Endodermal cell (in vitro differentiated cells): ENCODE measurements at regions not wholly inside any gene's neighbourhood (a gene's known extent, or its start where the extent isn't known, plus 50 kb on each side); places are given as distances from the start of the nearest gene placed in this dataset.

Experiments
- DNase-seq: peaks from one replicate; pipeline ENCODE4 v3.0.0-alpha.2; 2017
- H3K27ac ChIP-seq: 2 replicates; pipeline ENCODE4 v1.5.1; 2013; ENCODE audit warnings: mild to moderate bottlenecking, low read depth, low read length, moderate library complexity
- H3K27me3 ChIP-seq: 2 replicates; pipeline ENCODE4 v1.6.1; 2013; ENCODE audit warnings: mild to moderate bottlenecking, low read length, moderate library complexity; ENCODE audit not compliant: insufficient read depth, control insufficient read depth, poor library complexity, severe bottlenecking
- H3K36me3 ChIP-seq: 2 replicates; pipeline ENCODE4 v1.7.0; 2013; ENCODE audit warnings: mild to moderate bottlenecking, low read length, moderate library complexity; ENCODE audit not compliant: control insufficient read depth, insufficient read depth
- H3K4me1 ChIP-seq: one replicate; pipeline ENCODE4 v1.7.0; 2013; ENCODE audit warnings: low read length; ENCODE audit not compliant: control insufficient read depth, insufficient read depth
- H3K4me3 ChIP-seq: 2 replicates; pipeline ENCODE4 v1.5.1; 2013; ENCODE audit warnings: mild to moderate bottlenecking, low read length, moderate library complexity
- H3K9ac ChIP-seq: 2 replicates; pipeline ENCODE4 v1.6.1; 2013; ENCODE audit warnings: mild to moderate bottlenecking, low read length, moderate library complexity; ENCODE audit not compliant: poor library complexity, severe bottlenecking; ENCODE audit errors: extremely low read depth
- H3K9me3 ChIP-seq: 2 replicates; pipeline ENCODE4 v1.6.1; 2013; ENCODE audit warnings: mild to moderate bottlenecking, low read length, moderate library complexity; ENCODE audit not compliant: control insufficient read depth
- H3K27ac Mint-ChIP-seq: 2 replicates; pipeline ENCODE4 v1.8.0; 2020; ENCODE audit warnings: mixed read lengths
- H3K27me3 Mint-ChIP-seq: 2 replicates; pipeline ENCODE4 v1.8.0; 2021; ENCODE audit warnings: mild to moderate bottlenecking, mixed read lengths; ENCODE audit not compliant: insufficient read depth
- H3K36me3 Mint-ChIP-seq: 2 replicates; pipeline ENCODE4 v1.8.0; 2020; ENCODE audit warnings: low read depth, mixed read lengths
- H3K4me1 Mint-ChIP-seq: 2 replicates; pipeline ENCODE4 v1.8.0; 2020; ENCODE audit warnings: mixed read lengths
- H3K4me3 Mint-ChIP-seq: 2 replicates; pipeline ENCODE4 v1.8.0; 2020; ENCODE audit warnings: mild to moderate bottlenecking, moderate library complexity, mixed read lengths
- H3K9me3 Mint-ChIP-seq: 2 replicates; pipeline ENCODE4 v1.8.0; 2020; ENCODE audit warnings: mild to moderate bottlenecking, mixed read lengths
- WGBS, 2 experiments: methylation state at CpG; one replicate each; pipeline versions ENCODE4 v1.1.5 to v1.1.7; 2013; ENCODE audit warnings: missing lambda C conversion rate in 2 of 2, mixed read lengths in 1 of 2; ENCODE audit not compliant: insufficient coverage in 1 of 2, insufficient read length in 1 of 2; 5-methylcytosine and 5-hydroxymethylcytosine counted together
- TF ChIP-seq, protein P1 (sequence below): fragments of 200-600 bp; sonication (generic); conservative IDR thresholded peaks from 2 replicates; pipeline ENCODE4 v1.5.0; 2021; ENCODE audit warnings: antibody characterized with exemption, mild to moderate bottlenecking

DNA sequence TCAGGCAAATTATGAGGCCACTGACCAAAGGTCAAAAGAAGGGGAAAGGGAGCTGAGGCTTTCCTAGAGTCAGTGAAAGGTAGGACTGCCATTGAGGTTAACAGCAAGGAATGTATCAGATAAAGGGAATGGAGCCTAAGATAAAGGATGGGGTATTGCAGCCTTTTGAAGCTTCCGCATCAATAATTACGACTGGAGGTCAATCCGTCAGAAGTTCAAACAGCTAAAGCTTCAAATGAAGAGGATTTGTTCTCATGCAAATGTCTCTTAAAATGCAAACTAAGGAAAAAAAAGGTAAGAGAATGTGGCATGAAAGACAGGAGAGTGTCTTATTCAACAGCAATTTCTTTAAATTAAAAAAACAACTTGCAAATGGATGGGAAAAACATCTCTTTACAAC lies 341.1 kb upstream of the RGMB start:
- H3K27me3 Mint-ChIP-seq: no peaks in the 10 kb centered on the region
- no peak overlapping the region for H3K27ac Mint-ChIP-seq
- TF ChIP-seq, protein P1, sequence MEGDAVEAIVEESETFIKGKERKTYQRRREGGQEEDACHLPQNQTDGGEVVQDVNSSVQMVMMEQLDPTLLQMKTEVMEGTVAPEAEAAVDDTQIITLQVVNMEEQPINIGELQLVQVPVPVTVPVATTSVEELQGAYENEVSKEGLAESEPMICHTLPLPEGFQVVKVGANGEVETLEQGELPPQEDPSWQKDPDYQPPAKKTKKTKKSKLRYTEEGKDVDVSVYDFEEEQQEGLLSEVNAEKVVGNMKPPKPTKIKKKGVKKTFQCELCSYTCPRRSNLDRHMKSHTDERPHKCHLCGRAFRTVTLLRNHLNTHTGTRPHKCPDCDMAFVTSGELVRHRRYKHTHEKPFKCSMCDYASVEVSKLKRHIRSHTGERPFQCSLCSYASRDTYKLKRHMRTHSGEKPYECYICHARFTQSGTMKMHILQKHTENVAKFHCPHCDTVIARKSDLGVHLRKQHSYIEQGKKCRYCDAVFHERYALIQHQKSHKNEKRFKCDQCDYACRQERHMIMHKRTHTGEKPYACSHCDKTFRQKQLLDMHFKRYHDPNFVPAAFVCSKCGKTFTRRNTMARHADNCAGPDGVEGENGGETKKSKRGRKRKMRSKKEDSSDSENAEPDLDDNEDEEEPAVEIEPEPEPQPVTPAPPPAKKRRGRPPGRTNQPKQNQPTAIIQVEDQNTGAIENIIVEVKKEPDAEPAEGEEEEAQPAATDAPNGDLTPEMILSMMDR: no peak
- Histone ChIP-seq H3K9me3 (peaks cover 13% of the 10 kb centered on the region), H3K4me3 (peak overlapping the region; percentile 1), H3K4me1 (no peaks in the 10 kb centered on the region), H3K36me3 (peaks cover 5% of the 10 kb centered on the region), H3K9ac (no peak overlapping the region), H3K27ac (no peak overlapping the region), H3K27me3 (no peaks in the 10 kb centered on the region)
- H3K4me1 Mint-ChIP-seq: peaks cover 8% of the 10 kb centered on the region
- H3K9me3 Mint-ChIP-seq: no peaks in the 10 kb centered on the region
- DNase-seq: peak; percentile 37
- H3K36me3 Mint-ChIP-seq: peaks cover 3% of the 10 kb centered on the region
- no peak overlapping the region for H3K4me3 Mint-ChIP-seq
- WGBS, 2 experiments: 53 to 64% methylated on average over 3 of the region's 3 CpGs

DNA sequence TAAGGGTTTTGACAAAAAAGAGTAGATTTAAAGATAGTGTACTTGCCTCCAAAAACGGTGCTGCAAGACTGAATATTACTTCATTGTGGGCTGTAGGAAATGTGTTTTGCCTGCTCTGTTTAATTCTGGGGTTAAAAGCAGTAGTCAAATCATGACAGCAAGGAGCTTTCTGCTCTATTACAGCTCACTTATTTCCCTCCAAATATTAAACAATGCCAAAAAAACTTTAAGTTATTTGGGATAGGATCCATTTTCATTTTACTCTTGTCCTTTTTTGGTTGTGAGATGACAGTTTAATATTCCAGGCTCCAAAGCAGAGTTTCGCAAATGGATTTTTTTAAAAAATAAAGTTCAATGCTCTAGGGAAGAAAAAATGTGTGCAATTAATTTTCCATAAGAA lies 340.4 kb upstream of the RGMB start:
- no peaks in the 10 kb centered on the region for H3K27me3 Mint-ChIP-seq
- Histone ChIP-seq H3K36me3 (peaks cover 5% of the 10 kb centered on the region), H3K4me1 (no peaks in the 10 kb centered on the region), H3K27me3 (no peaks in the 10 kb centered on the region), H3K9ac (no peak overlapping the region), H3K4me3 (no peak overlapping the region), H3K9me3 (peaks cover 20% of the 10 kb centered on the region), H3K27ac (no peak overlapping the region)
- no peaks in the 10 kb centered on the region for H3K9me3 Mint-ChIP-seq
- no peak for DNase-seq
- H3K36me3 Mint-ChIP-seq: peaks cover 2% of the 10 kb centered on the region
- TF ChIP-seq, protein P1: no peak
- H3K4me1 Mint-ChIP-seq: peaks cover 7% of the 10 kb centered on the region
- 65 to 67% methylated on average over 1 to 2 of the region's 2 CpGs for WGBS, 2 experiments
- no peak overlapping the region for H3K27ac Mint-ChIP-seq
- H3K4me3 Mint-ChIP-seq: no peak overlapping the region

GRCh38 chr5:98433673-98434072 lies 339.8 kb upstream of the RGMB start:
- Mint-ChIP-seq H3K4me1 (peaks cover 7% of the 10 kb centered on the region), H3K27ac (no peak overlapping the region), H3K27me3 (no peaks in the 10 kb centered on the region), H3K4me3 (no peak overlapping the region), H3K36me3 (peaks cover 2% of the 10 kb centered on the region), H3K9me3 (no peaks in the 10 kb centered on the region)
- H3K9me3 ChIP-seq: peaks cover 26% of the 10 kb centered on the region
- H3K4me3 ChIP-seq: no peak overlapping the region
- DNase-seq: no peak
- peaks cover 9% of the 10 kb centered on the region for H3K36me3 ChIP-seq
- H3K4me1 ChIP-seq: no peaks in the 10 kb centered on the region
- H3K9ac ChIP-seq: no peak overlapping the region
- H3K27me3 ChIP-seq: no peaks in the 10 kb centered on the region
- TF ChIP-seq, protein P1: no peak
- H3K27ac ChIP-seq: no peak overlapping the region
